C4-2B (cell line): ENCODE measurements at regions not wholly inside any gene's neighbourhood (a gene's known extent, or its start where the extent isn't known, plus 50 kb on each side); places are given as distances from the start of the nearest gene placed in this dataset.

ENCODE experiments used
- H3K27ac ChIP-seq: fragments of 450-650 bp; 2 replicates; pipeline ENCODE4 v1.5.1; 2017
- ZFX ChIP-seq: fragments of 450-650 bp; IDR thresholded peaks from 2 replicates; pipeline ENCODE4 v1.6.1; 2017
- TF ChIP-seq, protein P1 (sequence below): fragments of 450-650 bp; conservative IDR thresholded peaks from 2 replicates; pipeline ENCODE4 v1.5.1; 2017; ENCODE audit warnings: mild to moderate bottlenecking

- TF ChIP-seq, protein P1, sequence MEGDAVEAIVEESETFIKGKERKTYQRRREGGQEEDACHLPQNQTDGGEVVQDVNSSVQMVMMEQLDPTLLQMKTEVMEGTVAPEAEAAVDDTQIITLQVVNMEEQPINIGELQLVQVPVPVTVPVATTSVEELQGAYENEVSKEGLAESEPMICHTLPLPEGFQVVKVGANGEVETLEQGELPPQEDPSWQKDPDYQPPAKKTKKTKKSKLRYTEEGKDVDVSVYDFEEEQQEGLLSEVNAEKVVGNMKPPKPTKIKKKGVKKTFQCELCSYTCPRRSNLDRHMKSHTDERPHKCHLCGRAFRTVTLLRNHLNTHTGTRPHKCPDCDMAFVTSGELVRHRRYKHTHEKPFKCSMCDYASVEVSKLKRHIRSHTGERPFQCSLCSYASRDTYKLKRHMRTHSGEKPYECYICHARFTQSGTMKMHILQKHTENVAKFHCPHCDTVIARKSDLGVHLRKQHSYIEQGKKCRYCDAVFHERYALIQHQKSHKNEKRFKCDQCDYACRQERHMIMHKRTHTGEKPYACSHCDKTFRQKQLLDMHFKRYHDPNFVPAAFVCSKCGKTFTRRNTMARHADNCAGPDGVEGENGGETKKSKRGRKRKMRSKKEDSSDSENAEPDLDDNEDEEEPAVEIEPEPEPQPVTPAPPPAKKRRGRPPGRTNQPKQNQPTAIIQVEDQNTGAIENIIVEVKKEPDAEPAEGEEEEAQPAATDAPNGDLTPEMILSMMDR = no peak
- no peak for TF ChIP-seq ZFX
These were observed 1149.1 kb upstream of the NRXN1 start for GRCh38 chr2:52181080-52181479.

DNA sequence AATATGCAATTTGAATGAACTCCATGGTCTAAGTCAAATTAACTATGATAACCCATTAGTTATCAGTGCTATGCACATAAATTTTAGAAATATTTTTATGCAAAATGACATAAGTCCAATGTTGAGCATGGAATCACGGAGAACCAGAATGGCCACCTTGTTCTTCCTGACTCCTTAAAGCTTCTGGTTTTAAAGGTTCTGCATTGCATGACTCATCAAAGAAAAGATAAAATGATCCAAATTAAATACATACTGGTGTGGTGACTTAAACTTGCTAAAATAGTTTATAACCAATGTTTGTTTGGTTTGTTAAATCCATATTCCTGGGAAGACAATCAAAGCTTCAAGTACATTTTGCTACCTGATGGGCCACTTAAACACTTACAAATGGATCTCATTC lies 1146.9 kb upstream of the NRXN1 start:
- H3K27ac ChIP-seq = no peak overlapping the region
- no peak for TF ChIP-seq ZFX
- TF ChIP-seq, protein P1 = no peak

More at GRCh38 chr2:52181080-52181479, 1149.1 kb upstream of the NRXN1 start:
- no peak overlapping the region for H3K27ac ChIP-seq

DNA sequence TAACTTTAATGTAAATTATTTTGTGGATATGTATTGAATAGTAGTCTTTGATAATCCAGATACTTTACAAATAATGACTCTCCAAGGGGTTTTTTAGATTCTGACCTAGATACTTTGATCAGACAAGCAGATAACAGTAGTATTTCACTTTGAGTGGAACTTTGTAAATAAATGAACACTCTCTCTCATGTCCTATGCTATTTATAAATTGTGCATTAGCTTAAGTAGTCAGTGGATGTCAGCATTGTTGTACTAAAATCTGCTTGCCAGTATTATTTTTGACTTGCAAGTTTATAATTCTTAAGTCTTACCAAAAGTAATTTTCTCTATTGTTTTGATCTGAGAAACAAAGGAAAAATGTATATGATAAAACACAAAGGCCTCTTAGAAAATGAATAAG lies 1113.1 kb upstream of the NRXN1 start:
- H3K27ac ChIP-seq = no peak overlapping the region
- TF ChIP-seq, protein P1 = no peak; the same call in 1 of the 2 replicates
- no peak for TF ChIP-seq ZFX

DNA sequence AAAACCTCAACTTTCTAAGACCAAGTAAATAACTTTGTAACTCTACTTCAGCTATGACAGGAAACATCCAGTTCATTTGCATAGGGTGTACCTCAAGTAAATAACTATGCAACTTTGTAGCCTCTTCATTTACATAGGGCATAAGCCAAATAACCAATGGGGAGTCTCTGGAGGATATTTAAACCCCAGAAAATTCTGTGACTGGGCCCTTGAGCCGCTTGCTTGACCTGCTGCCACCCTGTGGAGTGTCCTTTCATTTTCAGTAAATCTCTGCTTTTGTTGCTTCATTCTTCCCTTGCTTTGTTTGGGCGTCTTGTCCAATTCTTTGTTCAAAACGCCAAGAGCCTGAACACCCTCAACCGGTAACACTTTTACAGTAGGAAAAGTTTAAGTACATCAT lies 1112.7 kb upstream of the NRXN1 start:
- TF ChIP-seq, protein P1 = peak; percentile 7
- TF ChIP-seq ZFX = no peak

DNA sequence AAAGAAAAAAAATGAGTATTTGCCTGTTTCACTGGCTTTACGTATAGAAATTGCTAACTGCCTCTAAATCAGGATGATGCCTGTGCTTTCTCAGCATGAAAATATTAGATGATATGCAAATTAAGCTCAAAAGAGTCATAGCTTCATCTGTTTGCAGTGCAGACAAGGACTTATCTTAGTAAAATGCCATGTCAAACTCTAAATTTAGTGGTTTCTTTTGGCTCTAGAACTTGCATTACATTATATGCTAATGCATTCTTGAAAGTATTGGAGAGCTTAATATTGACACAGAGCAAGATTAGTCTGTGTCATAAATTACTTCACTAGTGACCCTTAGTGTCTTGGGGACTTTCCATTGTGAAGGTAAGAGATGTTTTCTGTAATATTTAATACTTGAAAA lies 1109.1 kb upstream of the NRXN1 start:
- TF ChIP-seq, protein P1 = no peak
- no peak for TF ChIP-seq ZFX
- H3K27ac ChIP-seq = no peak overlapping the region

More for the DNA sequence above, 1112.7 kb upstream of the NRXN1 start:
- no peak overlapping the region for H3K27ac ChIP-seq

DNA sequence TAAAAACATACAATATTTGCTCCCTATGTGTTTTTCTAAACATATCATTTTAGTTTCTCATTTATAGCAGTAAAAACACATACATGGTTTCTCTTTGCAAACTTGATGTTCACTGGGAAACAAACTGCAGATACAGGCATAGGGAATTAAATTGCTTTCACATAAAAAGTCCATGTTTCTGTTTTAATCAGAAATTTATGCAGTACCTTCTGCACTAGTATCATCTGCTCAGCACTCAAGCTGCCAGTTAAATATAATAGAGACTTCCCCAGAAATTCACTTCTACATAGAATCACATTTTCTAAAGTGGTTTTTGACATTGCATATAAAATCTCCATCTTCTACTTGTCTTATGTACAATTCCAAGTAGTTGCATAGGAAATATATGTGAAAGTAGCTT lies 1107.3 kb upstream of the NRXN1 start:
- TF ChIP-seq, protein P1 = no peak
- no peak for TF ChIP-seq ZFX
- no peak overlapping the region for H3K27ac ChIP-seq

GRCh38 chr2:52135235-52135634 lies 1103.3 kb upstream of the NRXN1 start:
- no peak overlapping the region for H3K27ac ChIP-seq
- TF ChIP-seq ZFX = no peak
- TF ChIP-seq, protein P1 = no peak

- no peak for TF ChIP-seq ZFX
- TF ChIP-seq, protein P1 = no peak
- no peak overlapping the region for H3K27ac ChIP-seq
These were observed 1096.1 kb upstream of the NRXN1 start for GRCh38 chr2:52128081-52128480.
